OCI-LY7 (cell line): ENCODE measurements at regions not wholly inside any gene's neighbourhood (a gene's known extent, or its start where the extent isn't known, plus 50 kb on each side); places are given as distances from the start of the nearest gene placed in this dataset.

Experiments
- CTCF ChIP-seq: fragments of 200-600 bp; sonication (generic); conservative IDR thresholded peaks from 2 replicates; pipeline ENCODE4 v1.5.1; 2014; ENCODE audit warnings: mild to moderate bottlenecking, antibody characterized with exemption, low read length, moderate library complexity, mixed read lengths
- EZH2phosphoT487 ChIP-seq: fragments of 200-600 bp; sonication (generic); IDR thresholded peaks from 2 replicates; pipeline ENCODE4 v1.6.1; 2018; ENCODE audit warnings: low read depth, borderline replicate concordance, mild to moderate bottlenecking, mixed run types, antibody characterized with exemption, low read length, moderate library complexity, mixed read lengths

DNA sequence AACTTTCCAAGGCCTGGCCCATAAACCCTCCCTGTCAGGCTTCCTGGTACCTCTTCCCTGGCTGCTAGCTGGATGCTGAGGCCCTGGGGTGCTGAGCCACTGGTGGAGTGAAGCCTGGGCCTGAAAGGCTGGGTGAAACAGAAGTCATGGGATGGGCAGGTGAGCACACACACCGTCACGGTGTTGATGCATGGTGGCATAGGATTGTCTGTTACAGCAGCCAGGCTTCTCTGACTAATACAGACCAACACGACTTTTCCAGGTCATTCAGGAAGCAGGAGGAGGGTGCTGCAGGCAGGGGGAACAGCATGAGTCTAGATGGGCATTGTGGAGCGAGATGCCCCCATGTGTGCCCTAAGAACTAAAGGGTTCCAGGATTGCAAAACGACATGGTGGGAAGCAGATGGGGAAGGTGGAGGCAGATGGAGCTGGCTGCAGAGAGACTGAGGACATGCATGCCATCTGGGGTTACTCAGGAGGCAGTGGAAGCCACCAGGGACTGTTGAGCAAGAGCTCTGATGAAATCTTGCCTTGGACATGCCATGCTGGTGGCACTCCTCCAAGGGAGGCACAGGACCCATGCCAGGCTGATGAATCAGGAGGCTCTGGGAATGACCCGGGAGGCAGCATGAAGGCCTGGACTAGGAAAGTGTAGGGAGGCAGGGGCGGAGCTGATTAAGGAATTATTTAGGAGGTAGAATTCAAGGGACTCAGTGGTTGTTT, 480.9 kb downstream of the TSN start:
- no peak for TF ChIP-seq CTCF
- no peak for TF ChIP-seq EZH2phosphoT487
